HFFc6 (cell line): ENCODE measurements at regions not wholly inside any gene's neighbourhood (a gene's known extent, or its start where the extent isn't known, plus 50 kb on each side); places are given as distances from the start of the nearest gene placed in this dataset.

ENCODE experiments used
- DNase-seq: peaks from one replicate; pipeline ENCODE4 v3.0.0-alpha.2; 2018
- H3K27ac Mint-ChIP-seq: 2 replicates; pipeline ENCODE4 v1.8.0; 2020; ENCODE audit warnings: mild to moderate bottlenecking, mixed read lengths
- H3K27me3 Mint-ChIP-seq: 2 replicates; pipeline ENCODE4 v1.8.0; 2021; ENCODE audit warnings: mild to moderate bottlenecking, moderate library complexity, mixed read lengths; ENCODE audit not compliant: insufficient read depth
- H3K36me3 Mint-ChIP-seq: 2 replicates; pipeline ENCODE4 v1.8.0; 2021; ENCODE audit warnings: low read depth, mixed read lengths
- H3K4me1 Mint-ChIP-seq: 2 replicates; pipeline ENCODE4 v1.8.0; 2020; ENCODE audit warnings: low read depth, mixed read lengths
- H3K4me3 Mint-ChIP-seq: 2 replicates; pipeline ENCODE4 v1.8.0; 2020; ENCODE audit warnings: mild to moderate bottlenecking, moderate library complexity, mixed read lengths
- H3K9me3 Mint-ChIP-seq: 2 replicates; pipeline ENCODE4 v1.8.0; 2020; ENCODE audit warnings: mild to moderate bottlenecking, mixed read lengths
- CTCF ChIP-seq: fragments of 200-600 bp; sonication (generic); IDR thresholded peaks from 2 replicates; pipeline ENCODE4 v1.5.0; 2021; ENCODE audit warnings: antibody characterized with exemption, mild to moderate bottlenecking

GRCh38 chr3:17967111-17967510 lies 224.7 kb upstream of the TBC1D5 start:
- Mint-ChIP-seq H3K4me3 (no peak overlapping the region), H3K4me1 (peaks cover 12% of the 10 kb centered on the region; the same call in 1 of the 2 replicates), H3K36me3 (no peaks in the 10 kb centered on the region), H3K27me3 (no peaks in the 10 kb centered on the region; the same call in 1 of the 2 replicates), H3K9me3 (no peaks in the 10 kb centered on the region), H3K27ac (no peak overlapping the region)
- TF ChIP-seq CTCF: no peak
- DNase-seq: no peak

- no peak for DNase-seq
- no peaks in the 10 kb centered on the region; the same call in 1 of the 2 replicates for H3K27me3 Mint-ChIP-seq
- no peak for TF ChIP-seq CTCF
- H3K4me3 Mint-ChIP-seq: no peak overlapping the region
- H3K4me1 Mint-ChIP-seq: peaks cover 10% of the 10 kb centered on the region; the same call in 1 of the 2 replicates
- no peak overlapping the region for H3K27ac Mint-ChIP-seq
- H3K9me3 Mint-ChIP-seq: no peaks in the 10 kb centered on the region
- H3K36me3 Mint-ChIP-seq: no peaks in the 10 kb centered on the region
Measured at GRCh38 chr3:17965331-17965730, 222.9 kb upstream of the TBC1D5 start.

GRCh38 chr3:17964108-17964507 lies 221.7 kb upstream of the TBC1D5 start:
- Mint-ChIP-seq H3K4me1 (no peaks in the 10 kb centered on the region), H3K9me3 (no peaks in the 10 kb centered on the region), H3K4me3 (no peak overlapping the region), H3K27ac (no peak overlapping the region), H3K27me3 (no peaks in the 10 kb centered on the region), H3K36me3 (no peaks in the 10 kb centered on the region)
- no peak for TF ChIP-seq CTCF
- DNase-seq: no peak

- Mint-ChIP-seq H3K4me1 (no peaks in the 10 kb centered on the region), H3K9me3 (peaks cover 8% of the 10 kb centered on the region; the same call in 1 of the 2 replicates), H3K27ac (no peak overlapping the region), H3K36me3 (peaks cover 2% of the 10 kb centered on the region; the same call in 1 of the 2 replicates), H3K27me3 (peaks cover 4% of the 10 kb centered on the region), H3K4me3 (no peak overlapping the region)
- no peak for DNase-seq
- TF ChIP-seq CTCF: no peak
Measured at GRCh38 chr3:17955411-17955810, 213.0 kb upstream of the TBC1D5 start.

- Mint-ChIP-seq H3K4me3 (no peak overlapping the region), H3K36me3 (peaks cover 4% of the 10 kb centered on the region; the same call in 1 of the 2 replicates), H3K4me1 (no peaks in the 10 kb centered on the region), H3K9me3 (peaks cover 8% of the 10 kb centered on the region; the same call in 1 of the 2 replicates), H3K27ac (no peak overlapping the region), H3K27me3 (peaks cover 4% of the 10 kb centered on the region)
- no peak for DNase-seq
- no peak for TF ChIP-seq CTCF
Measured at GRCh38 chr3:17954801-17955200, 212.4 kb upstream of the TBC1D5 start.

- Mint-ChIP-seq H3K4me1 (no peaks in the 10 kb centered on the region), H3K27me3 (peaks cover 6% of the 10 kb centered on the region), H3K27ac (no peak overlapping the region), H3K4me3 (no peak overlapping the region), H3K36me3 (peaks cover 4% of the 10 kb centered on the region; the same call in 1 of the 2 replicates), H3K9me3 (peaks cover 8% of the 10 kb centered on the region; the same call in 1 of the 2 replicates)
- TF ChIP-seq CTCF: no peak
- no peak for DNase-seq
Measured at GRCh38 chr3:17951241-17951640, 208.8 kb upstream of the TBC1D5 start.
